H1 (cell line): ENCODE measurements at regions not wholly inside any gene's neighbourhood (a gene's known extent, or its start where the extent isn't known, plus 50 kb on each side); places are given as distances from the start of the nearest gene placed in this dataset.

Source experiments
- CTCF ChIA-PET: fragments of 300-600 bp; sonication (Branson Sonifier 250); formaldehyde crosslinking; loops from one replicate; lab custom pipeline; 2021; ENCODE audit not compliant: partially characterized antibody; lab: Charles Lee
- POLR2A ChIA-PET: fragments of 300-600 bp; sonication (Branson Sonifier 250); formaldehyde crosslinking; loops from one replicate; lab custom pipeline; 2021; ENCODE audit warnings: inconsistent platforms; ENCODE audit not compliant: partially characterized antibody; lab: Charles Lee
- DNase-seq, 2 experiments: peaks; one replicate each; pipeline versions ENCODE4 v3.0.0 to v3.0.0-alpha.2; 2010 to 2022; ENCODE audit warnings: low spot score in 2 of 2, low read depth in 1 of 2, mixed read lengths in 1 of 2
- FAIRE-seq: peaks from 2 replicates; lab custom pipeline; 2011; peaks lifted over from hg19 to GRCh38; lab: Jason Lieb, UNC
- H2AFZ ChIP-seq: 2 replicates; pipeline ENCODE4 v1.8.1; 2012; ENCODE audit warnings: low read length, inconsistent platforms
- H2AK5ac ChIP-seq: 2 replicates; pipeline ENCODE4 v1.6.1; 2013; ENCODE audit warnings: low read depth, low read length
- H2BK120ac ChIP-seq: replicated peaks from 2 replicates; pipeline ENCODE3; 2013; ENCODE audit warnings: low read depth, low read length, inconsistent platforms
- H2BK12ac ChIP-seq: 2 replicates; pipeline ENCODE4 v1.6.1; 2013; ENCODE audit warnings: low read depth, low read length
- H2BK15ac ChIP-seq: 2 replicates; pipeline ENCODE4 v1.6.1; 2013; ENCODE audit warnings: low read length
- H2BK20ac ChIP-seq: 2 replicates; pipeline ENCODE4 v1.6.1; 2013; ENCODE audit warnings: low read length
- H2BK5ac ChIP-seq: 2 replicates; pipeline ENCODE4 v1.6.1; 2013; ENCODE audit warnings: low read depth, low read length
- H3K14ac ChIP-seq: 2 replicates; pipeline ENCODE4 v1.6.1; 2013; ENCODE audit warnings: inconsistent platforms; ENCODE audit not compliant: insufficient read length
- H3K18ac ChIP-seq: 2 replicates; pipeline ENCODE4 v1.6.1; 2013; ENCODE audit warnings: low read length; ENCODE audit errors: extremely low read depth
- H3K23ac ChIP-seq: 2 replicates; pipeline ENCODE4 v1.6.1; 2013; ENCODE audit warnings: inconsistent platforms; ENCODE audit not compliant: insufficient read length
- H3K23me2 ChIP-seq: 2 replicates; pipeline ENCODE4 v1.6.1; 2013; ENCODE audit warnings: low read depth, low read length
- H3K27ac ChIP-seq: 2 replicates; pipeline ENCODE4 v1.6.1; 2011; ENCODE audit warnings: low read depth, low read length, inconsistent platforms
- H3K27me3 ChIP-seq, 4 experiments: replicated peaks in 1 of 4; 1 replicate in 1 of 4; 2 replicates in 3 of 4; pipeline versions ENCODE4 v1.6.1 to v1.8.1; 2011 to 2013; ENCODE audit warnings: low read length in 3 of 4, mild to moderate bottlenecking in 3 of 4, inconsistent platforms in 2 of 4, mixed read lengths in 2 of 4, moderate library complexity in 1 of 4; ENCODE audit not compliant: control insufficient read depth in 3 of 4, insufficient read depth in 3 of 4; ENCODE audit errors: extremely low read depth in 1 of 4
- H3K36me3 ChIP-seq, 4 experiments: 2 replicates each; pipeline versions ENCODE4 v1.6.1 to v1.8.1; 2011 to 2013; ENCODE audit warnings: mild to moderate bottlenecking in 4 of 4, low read length in 3 of 4, moderate library complexity in 2 of 4, control low read depth in 1 of 4, inconsistent platforms in 1 of 4; ENCODE audit not compliant: insufficient read depth in 4 of 4, control insufficient read depth in 2 of 4
- H3K4ac ChIP-seq: replicated peaks from 2 replicates; pipeline ENCODE3; 2013; ENCODE audit warnings: low read length, low read depth, mixed read lengths, inconsistent platforms; ENCODE audit not compliant: insufficient read length
- H3K4me1 ChIP-seq, 4 experiments: replicated peaks in 1 of 4; 1 replicate in 1 of 4; 2 replicates in 3 of 4; pipeline versions ENCODE4 v1.6.1 to v1.8.1; 2011 to 2013; ENCODE audit warnings: low read length in 3 of 4, inconsistent platforms in 2 of 4, mixed read lengths in 1 of 4; ENCODE audit not compliant: insufficient read depth in 4 of 4, control insufficient read depth in 3 of 4
- H3K4me2 ChIP-seq, 2 experiments: 2 replicates each; pipeline versions ENCODE4 v1.6.1 to v1.8.1; 2011 to 2013; ENCODE audit warnings: low read depth in 2 of 2, low read length in 2 of 2, control low read depth in 1 of 2, inconsistent platforms in 1 of 2, mild to moderate bottlenecking in 1 of 2; ENCODE audit not compliant: insufficient read depth in 1 of 2
- H3K4me3 ChIP-seq, 4 experiments: fragments of 200-600, 300-600 bp in 1 of 4; sonication (generic), shearing (Covaris generic), sonication (Bioruptor Twin) in 1 of 4; 2 replicates each; pipeline versions ENCODE4 v1.5.1 to v1.8.1; 2011 to 2016; ENCODE audit warnings: low read length in 4 of 4, low read depth in 3 of 4, control low read depth in 2 of 4, inconsistent platforms in 2 of 4, mild to moderate bottlenecking in 2 of 4, mixed read lengths in 1 of 4, moderate library complexity in 1 of 4; ENCODE audit not compliant: insufficient read depth in 2 of 4; ENCODE audit errors: extremely low read depth in 1 of 4
- H3K56ac ChIP-seq: replicated peaks from 2 replicates; pipeline ENCODE3; 2013; ENCODE audit warnings: low read depth, mild to moderate bottlenecking, mixed read lengths, low read length, inconsistent platforms; ENCODE audit not compliant: insufficient read length
- H3K79me1 ChIP-seq: 2 replicates; pipeline ENCODE4 v1.6.1; 2013; ENCODE audit warnings: low read depth, low read length, control low read depth
- H3K79me2 ChIP-seq, 2 experiments: 2 replicates each; pipeline versions ENCODE4 v1.6.1 to v1.8.1; 2012 to 2013; ENCODE audit warnings: low read length in 2 of 2, mild to moderate bottlenecking in 2 of 2, inconsistent platforms in 1 of 2; ENCODE audit not compliant: insufficient read depth in 2 of 2, control insufficient read depth in 1 of 2
- H3K9ac ChIP-seq, 4 experiments: replicated peaks in 1 of 4; 1 replicate in 1 of 4; 2 replicates in 3 of 4; pipeline versions ENCODE4 v1.6.1 to v1.8.1; 2011 to 2013; ENCODE audit warnings: low read depth in 3 of 4, low read length in 3 of 4, control low read depth in 2 of 4, mild to moderate bottlenecking in 2 of 4, moderate library complexity in 2 of 4, inconsistent platforms in 1 of 4; ENCODE audit errors: extremely low read depth in 1 of 4
- H3K9me3 ChIP-seq, 2 experiments: 2 replicates each; pipeline versions ENCODE4 v1.6.1 to v1.8.1; 2012 to 2013; ENCODE audit warnings: mild to moderate bottlenecking in 2 of 2, moderate library complexity in 2 of 2, control low read depth in 1 of 2, inconsistent platforms in 1 of 2, low read depth in 1 of 2, low read length in 1 of 2, mixed read lengths in 1 of 2; ENCODE audit not compliant: insufficient read depth in 2 of 2
- H4K20me1 ChIP-seq, 2 experiments: replicated peaks in 1 of 2; 2 replicates each; pipeline versions ENCODE3 to v1.8.1; 2011 to 2013; ENCODE audit warnings: inconsistent platforms in 2 of 2, low read length in 2 of 2, mild to moderate bottlenecking in 1 of 2; ENCODE audit not compliant: insufficient read depth in 2 of 2, control insufficient read depth in 1 of 2
- H4K5ac ChIP-seq: 2 replicates; pipeline ENCODE4 v1.6.1; 2013; ENCODE audit warnings: low read length, low read depth, mixed read lengths, inconsistent platforms; ENCODE audit not compliant: insufficient read length
- H4K8ac ChIP-seq: 2 replicates; pipeline ENCODE4 v1.8.0; 2013; ENCODE audit warnings: mild to moderate bottlenecking, moderate library complexity, low read length, inconsistent platforms; ENCODE audit not compliant: insufficient read depth; ENCODE audit errors: extremely low read depth
- H4K91ac ChIP-seq: replicated peaks from 2 replicates; pipeline ENCODE3; 2013; ENCODE audit warnings: low read length, mixed read lengths, inconsistent platforms; ENCODE audit not compliant: insufficient read length
- CTBP2 ChIP-seq: IDR thresholded peaks from 2 replicates; pipeline ENCODE4 v1.7.0; 2011; ENCODE audit warnings: borderline replicate concordance, mild to moderate bottlenecking, moderate library complexity, mixed read lengths, low read length; ENCODE audit not compliant: insufficient read depth, insufficient read length
- CTCF ChIP-seq, 3 experiments: IDR thresholded peaks; 1 replicate in 2 of 3; 2 replicates in 1 of 3; pipeline versions ENCODE4 v1.5.1 to v1.6.1; 2011; ENCODE audit warnings: low read length in 3 of 3, mild to moderate bottlenecking in 3 of 3, inconsistent platforms in 2 of 3, low read depth in 1 of 3, moderate library complexity in 1 of 3; ENCODE audit not compliant: insufficient read depth in 1 of 3; ENCODE audit errors: control extremely low read depth in 1 of 3
- EZH2 ChIP-seq: fragments of 200-600 bp; sonication (generic); IDR thresholded peaks from 2 replicates; pipeline ENCODE4 v1.7.1; 2012; ENCODE audit warnings: low read depth, mild to moderate bottlenecking, moderate library complexity, low read length, inconsistent platforms; ENCODE audit not compliant: severe bottlenecking
- KDM5A ChIP-seq: fragments of 200-600 bp; IDR thresholded peaks from 2 replicates; pipeline ENCODE4 v1.7.1; 2012; ENCODE audit warnings: mild to moderate bottlenecking, low read length, inconsistent platforms, mixed read lengths
- PHF8 ChIP-seq: fragments of 200-600 bp; sonication (generic); conservative IDR thresholded peaks from 2 replicates; pipeline ENCODE4 v1.7.1; 2012; ENCODE audit warnings: low read depth, mild to moderate bottlenecking, inconsistent platforms, low read length, moderate library complexity
- POU5F1 ChIP-seq: IDR thresholded peaks from 2 replicates; pipeline ENCODE4 v1.6.1; 2011; ENCODE audit warnings: low read depth, mild to moderate bottlenecking, low read length, moderate library complexity
- RAD21 ChIP-seq, 2 experiments: IDR thresholded peaks in 1 of 2; conservative IDR thresholded peaks in 1 of 2; 2 replicates each; pipeline ENCODE4 v1.6.1; 2011; ENCODE audit warnings: low read depth in 2 of 2, low read length in 2 of 2, improper control_type of control experiment in 1 of 2, inconsistent platforms in 1 of 2, mild to moderate bottlenecking in 1 of 2, moderate library complexity in 1 of 2
- RBBP5 ChIP-seq: IDR thresholded peaks from 2 replicates; pipeline ENCODE4 v1.7.1; 2012; ENCODE audit warnings: low read depth, mild to moderate bottlenecking, inconsistent platforms, low read length, moderate library complexity, borderline replicate concordance
- SIRT6 ChIP-seq: IDR thresholded peaks from one replicate; pipeline ENCODE4 v1.7.1; 2012; ENCODE audit warnings: low read length, inconsistent platforms
- SP4 ChIP-seq: IDR thresholded peaks from 2 replicates; pipeline ENCODE4 v1.6.1; 2012; ENCODE audit warnings: low read length, inconsistent platforms
- SUZ12 ChIP-seq: fragments of 200-600 bp; sonication (generic); IDR thresholded peaks from 2 replicates; pipeline ENCODE4 v1.6.1; 2012; ENCODE audit warnings: mild to moderate bottlenecking, inconsistent platforms, low read length, moderate library complexity, mixed read lengths
- WGBS, 2 experiments: shearing (Covaris generic) in 1 of 2; methylation state at CpG; one replicate each; pipeline versions ENCODE4 v1.1.6 to v1.1.7; 2013 to 2015; ENCODE audit warnings: low lambda C conversion rate in 2 of 2, mixed read lengths in 2 of 2, inconsistent platforms in 1 of 2, low coverage in 1 of 2, missing lambda C conversion rate in 1 of 2; ENCODE audit not compliant: insufficient replicate concordance in 2 of 2, insufficient coverage in 1 of 2, insufficient read length in 1 of 2; ENCODE audit errors: extremely low coverage in 1 of 2, missing lambda C conversion rate in 1 of 2; 5-methylcytosine and 5-hydroxymethylcytosine counted together

- H3K27me3 ChIP-seq: no peaks in the 10 kb centered on the region
- H2BK20ac ChIP-seq: no peak overlapping the region
- no peaks in the 10 kb centered on the region for H3K4me1 ChIP-seq
- no peak overlapping the region for H2BK12ac ChIP-seq
- no peak overlapping the region for H3K4me3 ChIP-seq
- H3K9ac ChIP-seq: no peak overlapping the region
- H3K4ac ChIP-seq: no peak overlapping the region
- H3K4me2 ChIP-seq: no peak overlapping the region
- 92% methylated on average over 2 of the region's 2 CpGs; no CpG with 5 or more reads in 1 of the 2 experiments for WGBS, 2 experiments
- no peak overlapping the region for H4K5ac ChIP-seq
- DNase-seq (no peak), FAIRE-seq (no peak)
- POLR2A ChIA-PET: no interaction called here
- H3K14ac ChIP-seq: no peak overlapping the region
- no peak overlapping the region for H2BK5ac ChIP-seq
- H2AK5ac ChIP-seq: no peak overlapping the region
- H3K27ac ChIP-seq: no peak overlapping the region
- H3K23ac ChIP-seq: no peak overlapping the region
- no peaks in the 10 kb centered on the region for H3K36me3 ChIP-seq
- H4K8ac ChIP-seq: no peak overlapping the region
- H4K91ac ChIP-seq: no peak overlapping the region
- no peak overlapping the region for H2BK15ac ChIP-seq
- no peaks in the 10 kb centered on the region for H3K79me1 ChIP-seq
- no peak overlapping the region for H2BK120ac ChIP-seq
- H3K56ac ChIP-seq: no peak overlapping the region
- H3K18ac ChIP-seq: no peak overlapping the region
- H4K20me1 ChIP-seq: no peaks in the 10 kb centered on the region
- H2AFZ ChIP-seq: no peak overlapping the region
- no peaks in the 10 kb centered on the region for H3K79me2 ChIP-seq
- H3K23me2 ChIP-seq: no peaks in the 10 kb centered on the region
- CTCF ChIA-PET: no interaction called here
- H3K9me3 ChIP-seq: no peaks in the 10 kb centered on the region
- no peak for TF ChIP-seq RBBP5
- no peak for TF ChIP-seq KDM5A
- no peak for TF ChIP-seq CTCF (IDR thresholded peaks at IDR 0.05; ENCODE audit: control extremely low read depth in 1 of 3, insufficient read depth in 1 of 3, low read depth in 1 of 3, low read length in 3 of 3)
- TF ChIP-seq RAD21 (IDR thresholded peaks at IDR 0.05 in 1 of 2, conservative IDR thresholded peaks at IDR 0.05 in 1 of 2; ENCODE audit: low read depth in 2 of 2, low read length in 2 of 2): no peak
- TF ChIP-seq SIRT6: no peak
- TF ChIP-seq SUZ12: no peak
- no peak for TF ChIP-seq SP4
- TF ChIP-seq EZH2: no peak
- TF ChIP-seq POU5F1: no peak
- TF ChIP-seq CTBP2: no peak
- TF ChIP-seq PHF8: no peak
Measured at GRCh38 chr2:139605668-139606067, 825.5 kb upstream of the NXPH2 start.
